Large intestine (tissue), 3 donors: ENCODE measurements at regions not wholly inside any gene's neighbourhood (a gene's known extent, or its start where the extent isn't known, plus 50 kb on each side); places are given as distances from the start of the nearest gene placed in this dataset.

ENCODE experiments used
- DNase-seq, 2 donors: peaks; one replicate each; pipeline versions ENCODE4 v3.0.0 to v3.0.0-alpha.2; 2013
- H3K27ac ChIP-seq: one replicate; pipeline ENCODE4 v1.5.1; 2013; ENCODE audit warnings: low read length
- H3K27me3 ChIP-seq: 2 replicates; pipeline ENCODE4 v1.6.1; 2013; ENCODE audit warnings: low read length; ENCODE audit not compliant: control insufficient read depth, insufficient read depth
- H3K36me3 ChIP-seq: 2 replicates; pipeline ENCODE4 v1.6.1; 2013; ENCODE audit warnings: low read length; ENCODE audit not compliant: control insufficient read depth, insufficient read depth
- H3K4me1 ChIP-seq: one replicate; pipeline ENCODE4 v1.6.1; 2013; ENCODE audit warnings: low read length; ENCODE audit not compliant: control insufficient read depth, insufficient read depth
- H3K4me3 ChIP-seq: one replicate; pipeline ENCODE4 v1.5.1; 2013; ENCODE audit warnings: low read length
- H3K9me3 ChIP-seq: one replicate; pipeline ENCODE4 v1.6.1; 2013; ENCODE audit warnings: mild to moderate bottlenecking, low read depth, low read length, moderate library complexity; ENCODE audit not compliant: control insufficient read depth
- WGBS: methylation state at CpG from one replicate; pipeline ENCODE4 v1.1.5; 2013; ENCODE audit warnings: low lambda C conversion rate; ENCODE audit not compliant: insufficient coverage; 5-methylcytosine and 5-hydroxymethylcytosine counted together

DNA sequence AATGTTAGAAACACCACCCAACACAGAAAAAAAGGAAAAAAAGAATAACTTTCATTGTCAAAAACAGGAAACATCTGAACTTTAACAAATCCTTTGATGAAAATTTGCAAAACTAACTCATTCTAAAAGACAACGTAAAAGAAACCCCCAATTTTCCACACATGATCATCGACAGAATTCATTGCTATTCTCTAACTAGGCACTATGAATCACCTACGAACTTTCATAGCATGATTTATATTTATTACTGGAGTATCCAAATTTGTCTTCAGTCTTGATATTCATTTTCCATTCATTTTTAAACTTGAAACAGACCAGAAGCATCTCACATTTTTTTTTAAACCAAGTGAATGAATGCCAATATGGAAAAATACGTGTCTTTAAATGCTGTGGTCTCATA is 514.6 kb downstream of the TLE4 start:
- DNase-seq, result no peak
- 100% methylated on average over 4 of the region's 4 CpGs for WGBS
- Histone ChIP-seq H3K36me3 (no peaks in the 10 kb centered on the region), H3K4me3 (no peak overlapping the region), H3K27me3 (no peaks in the 10 kb centered on the region), H3K4me1 (no peaks in the 10 kb centered on the region), H3K9me3 (no peaks in the 10 kb centered on the region), H3K27ac (no peak overlapping the region)

GRCh38 chr9:80085668-80086067 is 513.9 kb downstream of the TLE4 start:
- WGBS, result 80% methylated on average over 1 of the region's 1 CpG
- Histone ChIP-seq H3K4me1 (no peaks in the 10 kb centered on the region), H3K27me3 (no peaks in the 10 kb centered on the region), H3K27ac (no peak overlapping the region), H3K36me3 (no peaks in the 10 kb centered on the region), H3K4me3 (no peak overlapping the region), H3K9me3 (no peaks in the 10 kb centered on the region)
- no peak for DNase-seq

DNA sequence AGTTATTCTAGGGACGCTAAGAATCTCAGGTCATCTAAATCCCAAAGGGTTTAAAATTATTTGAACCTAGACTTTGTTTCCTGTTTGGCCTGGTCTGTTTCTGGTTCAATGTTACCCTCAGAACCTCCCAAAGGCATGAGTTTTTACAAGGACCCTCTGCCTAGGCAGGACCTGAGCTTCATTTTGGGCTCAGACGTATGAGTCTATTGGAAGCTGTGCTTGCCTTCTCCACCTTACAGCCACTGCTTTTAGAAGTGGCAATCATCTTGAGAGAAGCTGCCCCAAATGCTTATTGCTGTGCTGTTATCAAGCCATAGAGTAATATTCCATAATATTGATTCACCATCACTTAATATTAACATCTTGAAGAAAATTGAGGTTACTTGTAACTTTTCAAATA is 510.4 kb downstream of the TLE4 start:
- no CpG with 5 or more reads among the region's 2 CpGs for WGBS
- Histone ChIP-seq H3K9me3 (no peaks in the 10 kb centered on the region), H3K36me3 (no peaks in the 10 kb centered on the region), H3K4me3 (no peak overlapping the region), H3K27ac (no peak overlapping the region), H3K27me3 (no peaks in the 10 kb centered on the region), H3K4me1 (no peaks in the 10 kb centered on the region)
- no peak for DNase-seq

DNA sequence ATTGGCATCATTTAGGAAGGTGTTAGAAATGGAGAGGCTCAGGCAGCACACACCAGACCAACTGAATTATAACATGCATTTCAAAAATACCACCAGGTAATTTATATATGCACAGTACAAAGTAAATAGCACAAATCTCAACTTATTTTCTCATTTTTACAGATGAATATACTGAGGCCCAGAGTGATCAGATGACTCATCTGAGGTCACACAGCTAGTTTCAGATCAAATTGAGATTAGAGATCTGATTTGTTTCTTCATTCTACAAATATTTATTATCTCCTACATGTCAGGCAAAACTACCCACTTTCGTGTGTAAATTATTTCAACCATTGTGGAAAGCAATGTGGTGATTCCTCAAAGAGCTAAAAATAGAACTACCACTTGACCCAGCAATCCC is 507.1 kb downstream of the TLE4 start:
- Histone ChIP-seq H3K36me3 (no peaks in the 10 kb centered on the region), H3K27me3 (no peaks in the 10 kb centered on the region), H3K9me3 (no peaks in the 10 kb centered on the region), H3K27ac (no peak overlapping the region), H3K4me1 (no peaks in the 10 kb centered on the region), H3K4me3 (no peak overlapping the region)
- WGBS, result 75% methylated on average over 1 of the region's 1 CpG
- DNase-seq, result no peak

GRCh38 chr9:80077059-80077458 is 505.3 kb downstream of the TLE4 start:
- H3K4me1 ChIP-seq, result no peaks in the 10 kb centered on the region
- WGBS, result 88% methylated on average over 1 of the region's 3 CpGs
- no peaks in the 10 kb centered on the region for H3K27me3 ChIP-seq
- H3K36me3 ChIP-seq, result no peaks in the 10 kb centered on the region
- H3K27ac ChIP-seq, result no peak overlapping the region
- H3K9me3 ChIP-seq, result no peaks in the 10 kb centered on the region
- no peak for DNase-seq
- H3K4me3 ChIP-seq, result no peak overlapping the region

DNA sequence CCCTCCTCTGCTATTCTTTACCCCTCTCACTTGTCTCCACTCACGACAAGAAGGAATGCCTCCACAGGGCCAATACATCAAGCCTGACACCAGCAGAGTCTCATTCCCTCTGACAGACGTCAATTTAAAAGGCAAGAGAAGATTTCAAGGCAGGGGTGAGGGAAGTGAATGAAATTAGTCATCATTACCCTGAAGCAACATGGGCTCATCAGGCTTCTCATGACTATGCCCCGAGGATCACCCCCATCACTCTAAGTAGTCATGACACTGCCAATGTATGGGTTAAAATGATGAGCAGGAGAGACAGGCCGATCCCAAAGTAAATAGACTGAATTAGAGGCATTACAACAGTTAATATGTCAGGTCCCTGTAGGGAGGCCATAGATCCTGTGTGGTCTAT is 504.4 kb downstream of the TLE4 start:
- no CpG with 5 or more reads among the region's 4 CpGs for WGBS

GRCh38 chr9:80074439-80074838 is 502.7 kb downstream of the TLE4 start:
- H3K27me3 ChIP-seq, result no peaks in the 10 kb centered on the region
- H3K9me3 ChIP-seq, result no peaks in the 10 kb centered on the region
- H3K27ac ChIP-seq, result no peak overlapping the region
- no peak overlapping the region for H3K4me3 ChIP-seq
- H3K4me1 ChIP-seq, result no peaks in the 10 kb centered on the region
- no peak for DNase-seq
- WGBS, result no CpG with 5 or more reads among the region's 5 CpGs
- no peaks in the 10 kb centered on the region for H3K36me3 ChIP-seq

More for the DNA sequence above, 504.4 kb downstream of the TLE4 start:
- H3K4me3 ChIP-seq, result no peak overlapping the region
- H3K27me3 ChIP-seq, result no peaks in the 10 kb centered on the region
- H3K27ac ChIP-seq, result no peak overlapping the region
- no peak for DNase-seq
- H3K4me1 ChIP-seq, result no peaks in the 10 kb centered on the region
- H3K36me3 ChIP-seq, result no peaks in the 10 kb centered on the region
- no peaks in the 10 kb centered on the region for H3K9me3 ChIP-seq

GRCh38 chr9:80072451-80072850 is 500.7 kb downstream of the TLE4 start:
- H3K27me3 ChIP-seq, result no peaks in the 10 kb centered on the region
- H3K4me3 ChIP-seq, result no peak overlapping the region
- H3K4me1 ChIP-seq, result no peaks in the 10 kb centered on the region
- no peak for DNase-seq
- no peaks in the 10 kb centered on the region for H3K36me3 ChIP-seq
- no peaks in the 10 kb centered on the region for H3K9me3 ChIP-seq
- H3K27ac ChIP-seq, result no peak overlapping the region
- 83% methylated on average over 1 of the region's 3 CpGs for WGBS

GRCh38 chr9:80070071-80070742 is 498.4 kb downstream of the TLE4 start:
- H3K4me3 ChIP-seq, result no peak overlapping the region
- no peak for DNase-seq
- no peak overlapping the region for H3K27ac ChIP-seq
- no peaks in the 10 kb centered on the region for H3K4me1 ChIP-seq
- H3K36me3 ChIP-seq, result no peaks in the 10 kb centered on the region
- WGBS, result 60% methylated on average over 1 of the region's 3 CpGs
- H3K27me3 ChIP-seq, result no peaks in the 10 kb centered on the region
- H3K9me3 ChIP-seq, result no peaks in the 10 kb centered on the region

GRCh38 chr9:80066931-80067330 is 495.2 kb downstream of the TLE4 start:
- H3K27ac ChIP-seq, result no peak overlapping the region
- no peak for DNase-seq
- no peaks in the 10 kb centered on the region for H3K36me3 ChIP-seq
- H3K4me1 ChIP-seq, result no peaks in the 10 kb centered on the region
- H3K27me3 ChIP-seq, result no peaks in the 10 kb centered on the region
- no peaks in the 10 kb centered on the region for H3K9me3 ChIP-seq
- no peak overlapping the region for H3K4me3 ChIP-seq
- no CpG with 5 or more reads among the region's 5 CpGs for WGBS

DNA sequence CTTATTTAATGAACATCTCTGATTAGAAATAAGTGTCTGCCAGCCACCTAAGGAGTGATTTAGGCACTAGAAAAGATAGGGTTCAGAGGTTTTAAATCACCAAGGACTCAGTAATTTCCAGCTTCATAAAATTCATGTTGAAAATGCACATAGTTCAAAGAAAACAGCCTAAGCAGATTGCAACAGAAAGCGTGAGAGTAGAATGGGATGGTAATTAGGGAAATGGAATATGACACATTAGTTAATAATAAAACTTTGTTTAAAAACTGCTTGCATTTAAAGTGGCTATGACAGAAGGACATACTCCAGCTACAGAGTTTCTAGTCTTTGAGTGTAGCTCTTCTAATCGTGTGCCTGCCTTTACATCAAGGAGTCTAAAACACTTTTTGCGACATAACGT is 490.8 kb downstream of the TLE4 start:
- DNase-seq, result no peak
- 92% methylated on average over 3 of the region's 4 CpGs for WGBS
- Histone ChIP-seq H3K27me3 (no peaks in the 10 kb centered on the region), H3K9me3 (no peaks in the 10 kb centered on the region), H3K36me3 (no peaks in the 10 kb centered on the region), H3K4me3 (no peak overlapping the region), H3K4me1 (no peaks in the 10 kb centered on the region), H3K27ac (no peak overlapping the region)
